HEK293 (cell line): ENCODE measurements at regions not wholly inside any gene's neighbourhood (a gene's known extent, or its start where the extent isn't known, plus 50 kb on each side); places are given as distances from the start of the nearest gene placed in this dataset.

Experiments
- CTCF ChIA-PET: fragments of 350-600 bp; formaldehyde crosslinking; extraction: SDS; loops from one replicate; lab custom pipeline; 2021; ENCODE audit warnings: antibody characterized with exemption; lab: Yijun Ruan, JAX
- POLR2A ChIA-PET: fragments of 300-600 bp; formaldehyde crosslinking; extraction: SDS; loops from one replicate; lab custom pipeline; 2020; ENCODE audit warnings: antibody characterized with exemption, inconsistent platforms; lab: Yijun Ruan, JAX
- H3K27ac ChIP-seq: fragments of 200-500 bp; sonication (Bioruptor generic); 2 replicates; pipeline ENCODE4 v1.5.1; 2014; ENCODE audit warnings: low read depth, low read length, control low read depth, inconsistent platforms; ENCODE audit errors: extremely low read depth
- H3K36me3 ChIP-seq, 2 experiments: fragments of 200-500 bp in 1 of 2; sonication (Bioruptor generic) in 1 of 2; 1 replicate in 1 of 2; 2 replicates in 1 of 2; pipeline ENCODE4 v1.5.1; 2014 to 2017; ENCODE audit warnings: inconsistent platforms in 2 of 2, low read length in 2 of 2; ENCODE audit not compliant: control insufficient read depth in 2 of 2, insufficient read depth in 1 of 2
- H3K4me1 ChIP-seq: fragments of 200-500 bp; sonication (Bioruptor generic); 2 replicates; pipeline ENCODE4 v1.5.1; 2014; ENCODE audit warnings: mild to moderate bottlenecking, low read length, inconsistent platforms; ENCODE audit not compliant: control insufficient read depth, insufficient read depth
- H3K4me3 ChIP-seq: 2 replicates; pipeline ENCODE4 v1.5.1; 2011; ENCODE audit warnings: low read depth, mild to moderate bottlenecking, control low read depth, low read length, moderate library complexity
- H3K9me3 ChIP-seq: fragments of 200-500 bp; sonication (Bioruptor generic); 2 replicates; pipeline ENCODE4 v1.5.1; 2014; ENCODE audit warnings: low read depth, low read length, inconsistent platforms; ENCODE audit not compliant: control insufficient read depth, insufficient read depth
- AEBP2 ChIP-seq: fragments of 450-650 bp; formaldehyde crosslinking; IDR thresholded peaks from 2 replicates; pipeline ENCODE4 v1.5.1; 2016; ENCODE audit warnings: missing biosample characterization, missing genetic modification characterization, borderline replicate concordance
- GLI4 ChIP-seq: fragments of 450-650 bp; formaldehyde crosslinking; IDR thresholded peaks from 2 replicates; pipeline ENCODE4 v1.5.1; 2016; ENCODE audit warnings: missing biosample characterization, missing genetic modification characterization
- GLIS2 ChIP-seq: fragments of 450-650 bp; formaldehyde crosslinking; IDR thresholded peaks from 2 replicates; pipeline ENCODE4 v1.5.1; 2016; ENCODE audit warnings: missing biosample characterization, missing genetic modification characterization
- PRDM2 ChIP-seq: fragments of 450-650 bp; formaldehyde crosslinking; IDR thresholded peaks from 2 replicates; pipeline ENCODE4 v1.5.1; 2016; ENCODE audit warnings: missing biosample characterization, missing genetic modification characterization, borderline replicate concordance
- SP3 ChIP-seq: fragments of 450-650 bp; formaldehyde crosslinking; IDR thresholded peaks from 2 replicates; pipeline ENCODE4 v1.5.1; 2016; ENCODE audit warnings: missing biosample characterization, missing genetic modification characterization
- ZBTB10 ChIP-seq: fragments of 450-650 bp; formaldehyde crosslinking; IDR thresholded peaks from 2 replicates; pipeline ENCODE4 v1.5.1; 2016; ENCODE audit warnings: missing biosample characterization, missing genetic modification characterization
- ZBTB11 ChIP-seq: fragments of 450-650 bp; formaldehyde crosslinking; conservative IDR thresholded peaks from 2 replicates; pipeline ENCODE4 v1.5.1; 2016; ENCODE audit warnings: low read depth, missing biosample characterization, missing genetic modification characterization
- ZBTB20 ChIP-seq: fragments of 450-650 bp; formaldehyde crosslinking; IDR thresholded peaks from 2 replicates; pipeline ENCODE4 v1.5.1; 2016; ENCODE audit warnings: missing biosample characterization, missing genetic modification characterization
- ZEB2 ChIP-seq: fragments of 450-650 bp; formaldehyde crosslinking; IDR thresholded peaks from 2 replicates; pipeline ENCODE4 v1.5.1; 2016; ENCODE audit warnings: missing biosample characterization, missing genetic modification characterization
- ZNF184 ChIP-seq: fragments of 450-650 bp; IDR thresholded peaks from 2 replicates; pipeline ENCODE4 v1.5.1; 2018; ENCODE audit warnings: missing biosample characterization, mild to moderate bottlenecking, missing genetic modification characterization
- ZNF341 ChIP-seq: fragments of 450-650 bp; formaldehyde crosslinking; IDR thresholded peaks from 2 replicates; pipeline ENCODE4; 2016; ENCODE audit warnings: low read depth, missing biosample characterization, missing genetic modification characterization
- ZNF366 ChIP-seq: fragments of 450-650 bp; formaldehyde crosslinking; conservative IDR thresholded peaks from 2 replicates; pipeline ENCODE4 v1.5.1; 2016; ENCODE audit warnings: missing biosample characterization, missing genetic modification characterization
- ZNF433 ChIP-seq: fragments of 450-650 bp; formaldehyde crosslinking; IDR thresholded peaks from 2 replicates; pipeline ENCODE4 v1.5.1; 2016; ENCODE audit warnings: missing biosample characterization, missing genetic modification characterization, low read depth
- ZNF510 ChIP-seq: fragments of 450-650 bp; formaldehyde crosslinking; IDR thresholded peaks from 2 replicates; pipeline ENCODE4 v1.5.1; 2018; ENCODE audit warnings: mild to moderate bottlenecking, missing genetic modification characterization, missing biosample characterization; ENCODE audit not compliant: insufficient replicate concordance
- ZNF548 ChIP-seq: fragments of 450-650 bp; formaldehyde crosslinking; IDR thresholded peaks from 2 replicates; pipeline ENCODE4 v1.5.1; 2016; ENCODE audit warnings: missing biosample characterization, missing genetic modification characterization
- ZNF585B ChIP-seq: fragments of 450-650 bp; formaldehyde crosslinking; IDR thresholded peaks from 2 replicates; pipeline ENCODE4 v1.5.1; 2016; ENCODE audit warnings: missing biosample characterization, missing genetic modification characterization
- ZNF600 ChIP-seq: fragments of 450-650 bp; formaldehyde crosslinking; IDR thresholded peaks from 2 replicates; pipeline ENCODE4 v1.5.1; 2016; ENCODE audit warnings: missing biosample characterization, missing genetic modification characterization
- ZNF621 ChIP-seq: fragments of 450-650 bp; formaldehyde crosslinking; IDR thresholded peaks from 2 replicates; pipeline ENCODE4 v1.5.1; 2017; ENCODE audit warnings: missing biosample characterization, missing genetic modification characterization
- ZNF785 ChIP-seq: fragments of 450-650 bp; formaldehyde crosslinking; IDR thresholded peaks from 2 replicates; pipeline ENCODE4 v1.5.1; 2016; ENCODE audit warnings: missing biosample characterization, missing genetic modification characterization
- ZSCAN18 ChIP-seq: fragments of 450-650 bp; formaldehyde crosslinking; IDR thresholded peaks from 2 replicates; pipeline ENCODE4 v1.5.1; 2016; ENCODE audit warnings: missing biosample characterization, missing genetic modification characterization

GRCh38 chr4:81628489-81628888, 156.8 kb upstream of the RASGEF1B start:
- no peaks in the 10 kb centered on the region for H3K9me3 ChIP-seq
- H3K27ac ChIP-seq, result no peak overlapping the region
- no peaks in the 10 kb centered on the region for H3K36me3 ChIP-seq
- POLR2A ChIA-PET, result no interaction called here
- TF ChIP-seq ZNF785 (tag by site-specific recombination) (no peak), ZNF341 (tag by site-specific recombination) (no peak), ZNF548 (tag by site-specific recombination) (no peak), ZEB2 (no peak), ZNF600 (tag by site-specific recombination) (no peak), SP3 (tag by site-specific recombination) (no peak), ZBTB20 (tag by site-specific recombination) (no peak), ZBTB11 (tag by site-specific recombination) (no peak), ZNF184 (tag by site-specific recombination) (no peak), ZNF366 (tag by site-specific recombination) (no peak), GLI4 (tag by site-specific recombination) (no peak), ZNF621 (tag by site-specific recombination) (no peak), GLIS2 (tag by site-specific recombination) (no peak), ZNF510 (tag by site-specific recombination) (no peak), ZNF585B (tag by site-specific recombination) (no peak), AEBP2 (no peak), PRDM2 (no peak), ZNF433 (tag by site-specific recombination) (no peak), ZBTB10 (tag by site-specific recombination) (no peak), ZSCAN18 (tag by site-specific recombination) (no peak)
- CTCF ChIA-PET, result no interaction called here
- H3K4me3 ChIP-seq, result no peak overlapping the region
- no peaks in the 10 kb centered on the region; the same call in 1 of the 2 replicates for H3K4me1 ChIP-seq
